Fibroblast of skin of left quadriceps (primary cell): ENCODE measurements at regions not wholly inside any gene's neighbourhood (a gene's known extent, or its start where the extent isn't known, plus 50 kb on each side); places are given as distances from the start of the nearest gene placed in this dataset.

Experiments used
- DNase-seq, 2 experiments: peaks; one replicate each; pipeline ENCODE4 v3.0.0-alpha.2; 2013; ENCODE audit warnings: low read depth in 2 of 2

GRCh38 chr22:27115410-27115809, 458.0 kb downstream of the MIAT start:
- no peak for DNase-seq

GRCh38 chr22:27115816-27116256, 458.4 kb downstream of the MIAT start:
- DNase-seq = peak; percentile 42 to 45

GRCh38 chr22:27116312-27117086, 459.1 kb downstream of the MIAT start:
- no peak for DNase-seq

DNA sequence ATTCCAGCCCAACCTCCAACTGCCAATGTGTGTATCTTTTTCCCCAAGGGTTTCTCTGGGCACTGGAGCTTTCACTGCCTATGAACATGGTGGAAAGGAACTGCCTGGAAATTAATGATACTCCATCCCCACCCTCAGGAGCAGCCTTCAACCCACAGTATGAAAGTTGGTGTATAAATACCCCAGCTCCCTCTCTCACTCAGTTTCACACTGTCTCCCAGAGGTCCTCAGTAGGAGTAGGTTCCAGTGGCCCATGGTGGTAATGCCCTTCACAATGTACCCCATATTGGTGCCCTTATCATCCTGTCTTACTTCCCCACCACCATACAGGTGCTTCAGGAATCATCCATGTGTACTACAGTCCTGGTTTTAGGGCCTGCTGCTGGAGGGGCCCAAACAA, 462.6 kb downstream of the MIAT start:
- DNase-seq = no peak

DNA sequence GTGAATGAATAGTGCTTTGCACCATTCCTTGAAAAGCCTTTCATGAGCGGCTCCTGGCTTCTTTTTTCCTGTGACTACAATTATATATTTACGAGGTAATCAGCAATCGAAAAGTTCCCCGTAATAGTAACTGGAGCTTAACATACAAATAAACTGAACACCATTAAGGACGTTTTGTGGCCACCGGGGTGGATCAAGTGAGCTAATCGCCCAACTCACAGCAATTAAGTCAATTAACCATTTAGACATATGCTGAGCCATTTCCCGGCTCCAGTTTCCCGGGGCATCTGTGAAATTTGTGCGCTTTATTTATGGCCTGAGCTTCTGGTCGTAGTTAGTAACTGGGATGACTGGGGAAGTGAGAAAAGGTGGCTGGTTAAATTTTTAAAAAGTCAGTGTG, 465.2 kb downstream of the MIAT start:
- DNase-seq = no peak

- no peak for DNase-seq
Observed at GRCh38 chr22:27123880-27124279, 466.5 kb downstream of the MIAT start.

DNA sequence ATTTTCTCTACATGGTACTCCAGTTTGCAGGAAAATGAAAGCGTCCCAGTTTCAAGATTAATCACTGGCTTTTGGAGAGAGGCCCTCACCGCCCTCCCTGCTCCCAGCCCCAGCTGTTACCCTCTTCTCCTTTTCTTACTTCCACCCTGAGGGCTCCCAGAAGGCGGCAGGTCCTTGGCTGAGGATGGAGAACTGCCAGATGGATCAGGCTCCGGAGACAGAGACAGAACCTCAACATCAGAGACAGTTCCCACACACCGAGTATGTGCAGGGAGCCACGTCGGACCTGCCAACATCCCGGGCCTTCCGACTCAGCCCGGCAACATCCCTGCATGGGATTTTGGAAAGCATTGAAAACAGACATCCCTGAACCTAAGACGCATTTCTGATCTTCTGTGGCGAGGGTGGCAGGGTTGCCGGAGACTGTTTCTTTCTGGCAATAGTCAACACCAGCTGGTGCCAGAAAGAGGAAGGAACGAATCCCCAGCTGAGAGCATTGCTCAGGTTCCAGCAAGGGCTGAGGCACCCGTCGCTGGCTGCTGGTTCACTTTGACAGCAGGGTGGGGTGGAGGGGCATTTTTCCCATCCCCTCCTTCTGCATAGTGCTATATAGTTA, 467.1 kb downstream of the MIAT start:
- DNase-seq = no peak

DNA sequence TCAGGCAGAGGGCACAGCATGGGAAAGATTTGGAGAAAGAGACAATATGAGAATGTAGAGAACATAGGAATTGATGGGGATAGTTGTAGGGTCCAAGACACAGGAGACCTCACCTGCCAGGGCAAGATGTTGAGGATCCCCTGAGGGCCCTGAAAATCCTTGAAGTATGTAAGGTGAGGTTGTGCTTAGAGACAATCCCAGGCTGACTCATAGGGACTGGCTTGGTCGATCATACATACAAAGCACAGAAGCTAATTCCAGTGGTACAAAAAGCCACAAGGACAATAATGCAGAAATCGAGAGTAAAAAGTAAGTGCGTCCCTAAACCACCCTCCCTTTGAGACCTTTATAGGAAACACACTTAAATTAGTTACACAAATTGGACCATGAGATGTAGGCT, 468.2 kb downstream of the MIAT start:
- DNase-seq = no peak

DNA sequence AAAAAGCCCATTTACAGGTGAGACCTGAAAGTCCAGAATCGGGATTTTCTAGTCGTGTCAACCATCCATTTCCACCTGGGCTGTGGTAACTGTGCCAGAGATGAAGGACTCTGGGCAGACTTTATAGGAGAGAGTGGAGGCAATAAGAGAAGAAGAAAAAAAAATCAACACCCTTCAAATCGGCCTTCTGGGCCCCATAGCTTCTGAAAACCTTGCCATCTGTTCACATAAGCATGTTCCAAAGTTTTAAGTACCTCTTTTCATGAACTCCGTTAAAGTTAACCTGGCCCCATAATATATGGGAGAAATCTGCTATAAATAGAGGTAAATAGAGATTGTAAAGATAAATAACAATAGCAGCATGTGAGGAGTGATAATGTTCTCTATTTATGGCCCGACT, 470.5 kb downstream of the MIAT start:
- no peak for DNase-seq

- DNase-seq = no peak
Observed at GRCh38 chr22:27128461-27129085, 471.2 kb downstream of the MIAT start.

DNA sequence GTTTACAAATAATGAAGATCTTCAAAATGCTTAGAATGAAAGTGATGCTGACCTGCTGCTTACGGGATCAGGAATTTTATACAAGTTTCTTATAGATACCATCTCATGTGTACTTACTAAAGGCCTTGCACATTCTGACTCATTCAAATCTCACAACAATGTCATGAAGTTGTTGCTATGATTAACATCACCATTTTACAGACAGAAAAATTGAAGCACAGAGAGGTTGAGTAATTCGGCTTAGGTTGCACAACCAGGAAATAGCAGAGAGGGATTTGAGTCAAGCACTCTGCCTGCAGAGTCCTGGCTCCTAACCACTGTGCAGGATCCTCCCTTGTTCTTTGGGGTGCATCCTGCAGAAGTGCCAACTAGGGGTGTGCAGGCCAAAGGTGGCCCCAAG, 471.9 kb downstream of the MIAT start:
- peak; percentile 58 to 59 for DNase-seq

DNA sequence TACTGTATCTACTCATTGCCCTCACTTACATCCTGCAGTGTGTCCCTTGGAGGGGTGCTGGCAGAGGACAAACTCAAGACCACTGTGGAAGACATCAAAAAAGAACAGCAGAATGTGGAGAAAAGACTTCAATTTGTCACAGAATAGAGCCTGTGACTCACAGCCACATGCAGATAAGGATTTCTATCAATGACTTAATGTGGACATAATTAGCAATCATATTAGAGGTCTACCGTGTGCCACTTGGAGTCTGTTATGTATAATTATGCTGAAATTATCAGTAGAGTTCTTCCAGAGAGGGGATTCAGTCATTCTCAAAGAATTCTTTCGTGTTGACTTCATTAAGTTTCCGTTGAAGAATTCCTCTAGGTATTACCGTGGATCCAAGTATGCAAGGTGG, 473.5 kb downstream of the MIAT start:
- DNase-seq = no peak

DNA sequence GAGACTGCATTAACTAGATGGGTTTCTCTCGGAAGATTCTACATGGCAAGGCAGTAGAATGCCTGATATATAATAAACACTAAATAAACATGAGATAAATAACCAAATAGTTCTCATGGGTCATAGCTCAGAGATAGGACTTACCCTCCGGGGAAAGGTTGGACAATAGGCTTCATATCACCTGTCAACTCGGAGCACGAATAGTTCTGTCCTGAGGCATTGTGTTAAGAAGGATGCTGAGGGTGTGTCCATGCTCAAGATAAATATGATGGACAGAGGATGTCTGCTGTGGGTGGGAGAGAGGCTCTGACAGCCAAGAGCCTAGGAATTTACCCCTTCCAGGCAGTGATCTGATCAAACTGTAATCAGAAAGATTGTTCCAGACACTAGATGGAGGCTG, 474.0 kb downstream of the MIAT start:
- DNase-seq = no peak

GRCh38 chr22:27132400-27132799, 475.0 kb downstream of the MIAT start:
- no peak for DNase-seq

DNA sequence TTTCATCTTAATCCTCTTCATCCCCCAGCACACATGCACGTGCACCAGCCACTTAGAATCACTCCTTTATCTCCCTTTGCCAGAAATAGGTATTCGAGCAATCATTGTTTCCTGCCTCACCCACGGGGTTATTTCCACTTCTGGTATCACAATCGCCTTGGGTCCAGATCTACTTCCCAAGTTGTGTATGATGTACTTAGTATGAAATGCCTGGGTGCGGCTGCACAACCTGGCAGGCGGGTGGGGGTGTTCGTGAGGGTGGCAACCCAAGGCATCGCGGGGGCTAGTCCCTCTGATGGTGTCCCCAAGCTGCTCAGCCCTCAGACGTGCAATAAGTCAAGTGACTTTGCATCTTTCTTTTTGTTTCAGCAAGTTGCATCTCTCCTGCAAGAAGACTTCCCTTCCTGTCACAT, 475.6 kb downstream of the MIAT start:
- DNase-seq = no peak

GRCh38 chr22:27133681-27134314, 476.4 kb downstream of the MIAT start:
- no peak for DNase-seq

DNA sequence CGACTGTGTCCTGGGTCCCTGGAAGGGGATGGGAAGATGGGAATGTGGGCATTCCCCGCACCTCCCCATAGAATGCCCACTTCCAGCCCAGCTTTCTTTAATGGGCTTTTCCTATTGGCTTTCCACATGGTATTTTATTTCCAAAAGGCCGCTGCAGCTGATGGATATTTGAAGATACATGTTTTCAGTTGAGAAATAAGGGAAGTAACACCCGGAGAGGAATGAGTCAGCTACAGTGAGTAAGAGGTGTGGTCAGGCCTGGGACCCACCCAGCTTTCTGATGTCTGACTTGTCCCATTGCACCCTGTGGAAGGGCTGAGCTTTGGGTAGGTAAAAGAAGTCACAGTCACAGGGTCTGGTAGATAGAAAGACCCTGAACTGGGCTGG, 476.9 kb downstream of the MIAT start:
- DNase-seq = peak; percentile 81 to 84

GRCh38 chr22:27135031-27135981, 477.9 kb downstream of the MIAT start:
- DNase-seq = peak; percentile 73 to 79

DNA sequence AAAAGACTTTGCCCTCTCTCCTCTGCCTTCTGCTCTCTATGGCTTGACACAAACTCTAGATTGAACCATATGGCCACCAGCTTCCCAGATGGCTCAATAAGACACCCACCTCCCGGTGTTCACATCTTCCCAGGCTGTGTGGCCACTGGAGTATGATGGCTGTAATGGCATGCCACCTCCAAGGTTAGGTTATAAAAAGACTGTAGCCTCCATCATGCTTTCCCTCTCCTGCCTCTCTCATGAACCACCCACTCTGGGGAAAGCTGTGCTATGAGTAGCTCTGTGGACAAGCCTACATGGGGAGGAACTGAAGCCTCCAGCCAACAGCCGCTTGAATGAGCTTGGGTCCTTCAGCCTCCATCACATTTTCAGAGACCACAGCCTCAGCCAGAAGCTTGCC, 479.2 kb downstream of the MIAT start:
- no peak for DNase-seq

DNA sequence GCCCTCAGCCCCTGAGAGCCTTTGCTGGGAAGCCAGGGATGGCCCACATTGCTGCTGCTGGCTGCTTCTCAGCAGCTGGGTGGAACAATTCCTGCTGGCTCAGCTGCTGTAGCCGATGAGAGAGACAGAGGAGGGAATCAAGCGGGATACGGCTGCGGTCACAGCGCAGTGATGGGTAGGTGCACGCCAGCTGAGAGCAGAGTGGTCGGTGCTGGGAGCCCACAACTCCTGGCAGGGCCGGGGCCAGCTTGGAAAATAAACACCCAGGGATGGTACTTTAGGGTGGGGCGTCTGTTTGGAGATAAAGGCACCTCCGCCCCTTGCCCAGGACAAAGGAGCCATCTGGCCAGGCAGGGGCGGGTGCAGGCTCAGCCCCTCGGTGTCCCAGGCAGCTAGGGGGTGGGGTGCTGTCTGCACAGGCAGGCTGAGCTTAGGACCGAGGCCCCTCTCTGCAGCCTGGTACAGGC, 480.5 kb downstream of the MIAT start:
- DNase-seq = no peak

DNA sequence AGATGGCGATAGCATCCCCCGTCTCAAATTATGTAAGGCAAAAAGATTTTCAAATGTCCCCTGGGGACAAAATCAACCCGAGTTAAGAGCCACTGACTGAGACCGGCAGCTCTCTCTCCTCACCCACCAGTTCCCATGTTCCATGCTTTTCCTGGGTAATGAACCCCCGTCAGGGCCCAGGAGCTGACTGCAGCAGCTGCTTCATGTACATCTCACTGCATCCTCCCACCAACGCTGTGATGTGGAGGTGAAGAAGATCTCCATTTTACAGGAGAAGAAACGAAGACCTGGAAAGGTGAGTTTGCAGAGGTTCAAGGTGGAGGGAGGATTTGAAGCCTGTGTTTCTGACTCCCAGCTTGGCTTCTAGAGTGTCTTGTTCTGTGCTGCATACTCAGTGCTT, 481.1 kb downstream of the MIAT start:
- no peak for DNase-seq
